ENCODE measurements at regions not wholly inside any gene's neighbourhood (a gene's known extent, or its start where the extent isn't known, plus 50 kb on each side); places are given as distances from the start of the nearest gene placed in this dataset.

- TF ChIP-seq AHDC1 (CRISPR knock-in tag; IDR thresholded peaks at IDR 0.05; ENCODE audit: borderline replicate concordance) = no peak
- TF ChIP-seq CENPX (CRISPR knock-in tag; IDR thresholded peaks at IDR 0.05) = no peak
- no peak for TF ChIP-seq CREBL2 (CRISPR knock-in tag; IDR thresholded peaks at IDR 0.05; ENCODE audit: borderline replicate concordance)
- TF ChIP-seq KDM2A (CRISPR knock-in tag; IDR thresholded peaks at IDR 0.05; ENCODE audit: borderline replicate concordance, low read depth) = no peak
- no peak for TF ChIP-seq ZSCAN20 (CRISPR knock-in tag; IDR thresholded peaks at IDR 0.05; ENCODE audit: borderline replicate concordance)
- no peak for TF ChIP-seq SNRNP70 (IDR thresholded peaks at IDR 0.05; ENCODE audit: low read depth, low read length)
- TF ChIP-seq CEBPZ (IDR thresholded peaks at IDR 0.05; ENCODE audit: low read length) = no peak
- TF ChIP-seq HOMEZ (CRISPR knock-in tag; IDR thresholded peaks at IDR 0.05; ENCODE audit: low read depth) = no peak
These were observed 238.1 kb upstream of the IRAK1BP1 start (continued) for GRCh38 chr6:78629154-78629721.
